Body of pancreas (tissue), 4 donors: ENCODE measurements at regions not wholly inside any gene's neighbourhood (a gene's known extent, or its start where the extent isn't known, plus 50 kb on each side); places are given as distances from the start of the nearest gene placed in this dataset.

Source experiments
- CTCF ChIP-seq, 7 experiments: fragments of 450-650 bp in 4 of 7; fragments of 200-600 bp in 3 of 7; sonication (generic) in 3 of 7; IDR thresholded peaks; one replicate each; pipeline ENCODE4 v1.5.1; 2016 to 2019; ENCODE audit warnings: antibody characterized with exemption in 7 of 7
- POLR2A ChIP-seq, 3 donors: fragments of 450-650 bp; IDR thresholded peaks; one replicate each; pipeline ENCODE4 v1.6.1; 2016; ENCODE audit warnings: antibody characterized with exemption in 3 of 3, mild to moderate bottlenecking in 2 of 3

GRCh38 chr9:16352251-16352650 lies 518.2 kb downstream of the BNC2 start:
- TF ChIP-seq POLR2A (IDR thresholded peaks at IDR 0.05) (no peak), CTCF (IDR thresholded peaks at IDR 0.05) (no peak)
